SW 1271 (cell line): ENCODE measurements at regions not wholly inside any gene's neighbourhood (a gene's known extent, or its start where the extent isn't known, plus 50 kb on each side); places are given as distances from the start of the nearest gene placed in this dataset.

Experiments used
- DNase-seq, 2 experiments: peaks; one replicate each; lab custom pipeline; 2025; lab: John Stamatoyannopoulos, UW

DNA sequence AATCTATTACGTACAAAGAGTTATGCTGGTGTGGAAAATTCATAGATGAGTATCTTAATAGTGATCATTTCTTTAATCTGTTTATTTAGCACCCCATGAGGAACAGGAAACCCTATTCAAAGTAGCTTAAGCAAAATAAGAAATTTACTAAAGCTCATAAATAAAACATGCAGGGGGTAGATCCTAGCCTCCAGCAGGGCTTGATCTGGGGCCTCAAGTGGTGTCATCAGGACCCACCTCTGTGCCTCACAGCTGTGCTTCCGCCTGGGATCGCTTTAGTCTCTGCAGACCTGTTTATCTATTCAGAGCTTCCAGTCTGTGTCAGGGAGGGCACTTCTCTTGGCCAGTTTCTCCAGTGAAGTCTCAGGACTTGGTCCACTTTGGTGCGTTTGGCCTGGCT lies 171.0 kb upstream of the SLC24A5 start:
- no peak for DNase-seq

DNA sequence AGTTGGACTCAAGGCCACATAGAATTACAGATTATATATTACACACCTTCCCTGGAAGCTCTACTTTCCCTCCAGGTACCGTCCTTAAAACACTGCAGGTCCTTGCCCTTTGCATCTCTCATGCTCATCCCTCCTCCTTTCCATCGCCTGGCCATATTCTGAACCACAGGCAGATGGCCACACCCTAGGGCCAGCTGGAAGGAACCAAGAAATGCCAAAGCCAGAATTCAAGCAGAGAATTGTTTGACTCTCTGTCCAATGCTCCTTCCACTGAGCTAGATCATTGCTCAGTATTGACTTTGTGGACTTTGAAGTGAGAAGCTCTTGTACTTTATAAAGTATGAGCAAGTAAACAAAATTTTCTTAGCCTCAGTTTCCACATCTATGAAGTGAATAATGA lies 170.3 kb upstream of the SLC24A5 start:
- no peak for DNase-seq

DNA sequence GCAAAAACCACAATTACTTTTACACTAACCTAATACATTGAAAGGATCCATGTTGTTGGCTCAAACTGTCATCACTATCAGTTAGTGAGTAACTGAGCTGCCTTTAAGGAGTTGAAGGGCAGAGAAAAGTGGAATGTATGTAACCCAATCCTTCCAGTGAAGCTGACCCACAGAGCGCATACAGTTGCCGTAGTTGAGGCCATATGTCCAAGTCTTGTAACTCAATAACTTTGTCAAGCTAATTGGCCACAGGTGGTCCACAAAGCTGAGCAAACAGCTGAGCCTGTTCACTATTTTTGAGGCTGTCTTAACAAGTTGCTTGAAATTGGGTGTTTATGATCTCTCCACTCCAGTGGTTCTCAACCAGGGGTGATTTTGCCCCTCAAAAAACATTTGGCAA lies 169.0 kb upstream of the SLC24A5 start:
- no peak for DNase-seq

DNA sequence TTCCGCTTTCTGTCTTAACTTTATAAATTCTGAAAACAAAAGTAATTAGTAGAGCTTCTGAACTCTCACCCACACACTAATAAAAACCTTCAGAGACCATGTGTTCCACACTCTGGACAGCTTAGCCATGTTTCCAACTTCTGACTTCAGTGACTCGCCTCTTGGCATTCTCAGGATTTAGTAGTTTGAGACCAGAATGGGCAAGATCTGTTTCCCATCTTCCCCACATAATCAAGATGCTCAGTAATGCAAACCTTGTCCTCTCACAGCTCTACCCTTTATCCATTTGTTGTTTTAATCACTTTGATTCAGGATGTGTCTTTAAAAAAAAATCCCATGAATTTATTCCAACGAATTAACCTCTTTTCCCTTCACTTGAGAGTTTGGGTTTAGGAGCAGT lies 166.6 kb upstream of the SLC24A5 start:
- DNase-seq: no peak

DNA sequence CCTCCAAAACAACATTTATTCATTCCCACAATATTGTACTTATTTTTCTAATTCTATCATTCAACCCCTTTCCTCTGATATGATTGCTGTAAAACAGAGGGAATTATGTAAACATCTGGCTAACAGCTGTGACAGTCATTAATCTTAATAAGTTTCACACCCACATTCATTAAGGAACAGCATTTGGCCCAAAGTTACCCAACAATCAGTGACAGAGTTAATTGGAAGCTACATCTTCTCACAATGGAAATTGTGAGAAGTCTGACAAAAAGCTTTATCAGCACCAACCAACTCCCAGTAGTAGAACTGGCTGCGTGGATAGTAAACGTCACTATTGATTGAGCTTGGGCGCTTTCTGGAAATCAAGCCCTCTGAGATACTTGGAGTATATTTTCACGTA lies 165.8 kb upstream of the SLC24A5 start:
- no peak for DNase-seq

DNA sequence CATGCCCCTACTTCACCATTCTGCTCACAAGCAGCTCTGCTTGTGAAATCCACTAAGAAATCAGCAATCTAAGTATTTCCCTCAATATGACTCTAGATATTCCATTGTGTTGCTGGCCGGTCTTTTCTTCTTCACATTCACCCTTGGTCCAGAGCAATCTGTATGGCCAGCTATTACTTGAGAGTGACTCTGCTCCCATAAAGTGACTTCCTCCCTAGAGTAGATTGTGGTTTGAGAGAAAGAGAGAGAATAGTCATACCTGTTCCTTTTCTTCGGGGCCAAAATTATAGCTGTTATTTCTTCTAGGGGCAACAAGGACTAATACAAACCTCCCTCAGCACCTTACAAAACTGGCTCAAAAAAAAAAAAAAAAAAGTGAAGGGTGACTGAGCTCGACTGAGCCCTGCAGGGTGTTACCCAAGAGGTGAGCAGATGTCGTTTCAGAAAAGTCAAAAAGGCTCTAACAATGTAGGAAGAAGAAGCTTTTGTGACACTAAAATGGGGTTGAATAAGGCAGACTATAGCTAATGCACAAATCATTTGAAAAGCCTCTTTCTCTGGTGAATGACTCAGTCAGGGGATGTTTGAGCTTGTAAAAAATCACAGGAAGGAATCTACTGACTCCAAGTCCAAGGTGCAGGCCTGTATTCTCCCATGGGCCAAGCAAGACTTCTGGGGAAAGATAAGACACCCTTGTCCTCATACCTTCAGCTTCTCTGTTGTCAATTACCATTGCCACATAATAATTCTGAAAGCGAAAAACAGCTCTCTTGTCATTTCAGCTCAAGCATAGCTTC lies 161.0 kb upstream of the SLC24A5 start:
- DNase-seq: no peak

DNA sequence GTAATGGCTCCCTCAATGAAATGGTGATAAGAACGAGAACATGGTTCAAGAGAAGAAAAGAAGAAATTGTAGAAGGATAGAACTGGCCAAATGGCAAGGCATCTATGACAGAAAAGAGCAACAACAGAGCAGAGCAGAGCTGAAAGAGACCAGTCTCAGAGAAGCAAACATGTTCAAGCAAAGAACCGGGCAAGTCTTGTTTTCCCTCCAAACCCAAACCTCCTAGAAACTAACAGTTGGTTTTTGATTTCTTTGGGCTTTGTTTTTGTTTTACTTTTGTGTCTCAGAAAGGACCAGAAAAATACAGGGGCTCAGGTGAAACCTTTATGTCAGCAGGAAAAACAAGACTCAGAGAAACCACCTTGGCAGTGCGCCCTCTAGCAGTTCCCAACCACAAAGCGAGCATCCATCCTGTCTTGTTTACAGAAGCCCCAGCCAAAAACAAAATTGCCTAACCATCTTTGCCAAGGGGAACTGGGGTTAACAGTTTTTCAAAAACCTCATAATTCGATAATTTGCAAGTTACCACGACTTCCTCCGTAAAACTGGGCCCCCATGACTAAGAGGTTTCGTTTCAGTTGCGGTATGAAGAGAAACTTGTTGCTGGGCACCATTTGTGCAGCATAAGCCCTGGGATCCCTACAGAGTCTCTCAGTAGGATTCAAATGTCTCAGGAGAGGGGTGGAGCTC lies 159.2 kb upstream of the SLC24A5 start:
- DNase-seq: no peak

DNA sequence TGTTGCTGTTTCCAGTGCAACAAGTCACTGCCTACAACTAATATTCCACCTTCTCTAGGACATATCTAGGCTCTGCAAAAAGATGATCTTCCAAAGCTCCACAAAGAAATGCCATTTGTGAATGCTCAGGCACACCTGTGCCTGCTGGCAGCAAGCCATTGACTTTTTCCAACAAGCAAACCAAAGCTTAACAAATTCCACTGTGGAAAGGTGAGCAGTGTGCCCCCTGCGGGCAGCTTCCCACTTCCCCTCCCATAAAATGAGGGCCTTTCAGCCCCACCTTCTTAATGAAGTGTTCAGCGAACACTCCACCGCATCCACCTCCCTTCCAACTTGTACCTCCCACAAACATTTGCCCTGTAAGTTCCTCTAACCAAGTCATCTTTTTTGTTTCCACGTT lies 157.5 kb upstream of the SLC24A5 start:
- no peak for DNase-seq

DNA sequence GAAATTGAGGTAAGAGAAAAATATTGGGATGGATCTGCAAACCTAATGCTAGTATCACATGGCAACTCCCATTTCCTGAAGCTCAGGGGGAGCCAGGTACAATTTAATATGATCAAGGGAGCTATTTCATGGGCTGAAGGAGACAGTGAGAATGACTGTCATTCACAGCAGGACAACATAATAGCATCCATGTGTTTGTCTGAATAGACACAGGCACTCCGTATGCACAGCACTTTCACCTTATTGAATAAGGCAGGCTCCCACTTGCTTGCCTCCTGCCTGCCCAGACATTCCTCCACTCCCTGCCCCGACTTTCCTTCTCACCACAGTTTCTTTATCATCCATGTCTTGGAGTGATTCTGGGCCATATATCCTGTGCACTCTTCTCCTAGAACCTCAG lies 156.6 kb upstream of the SLC24A5 start:
- DNase-seq: no peak

DNA sequence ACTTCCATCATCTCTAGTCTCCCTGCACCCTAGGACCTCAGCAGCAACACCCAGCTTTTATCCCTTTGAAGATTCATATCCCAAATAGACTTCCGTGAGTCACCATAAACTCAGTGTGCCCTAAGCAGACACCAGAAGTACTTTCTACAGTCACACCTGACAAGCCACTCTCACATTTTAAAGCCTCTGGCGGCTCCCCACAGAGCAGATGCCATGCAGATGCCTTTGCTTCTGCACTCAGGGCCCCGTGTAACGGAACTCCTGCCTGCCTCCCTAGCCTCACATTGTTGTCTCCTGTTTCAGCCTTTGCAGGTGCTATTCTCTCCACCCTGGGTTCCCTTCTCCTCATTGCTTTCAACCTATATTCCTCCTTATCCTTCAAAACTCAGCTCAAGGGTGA lies 155.5 kb upstream of the SLC24A5 start:
- no peak for DNase-seq

DNA sequence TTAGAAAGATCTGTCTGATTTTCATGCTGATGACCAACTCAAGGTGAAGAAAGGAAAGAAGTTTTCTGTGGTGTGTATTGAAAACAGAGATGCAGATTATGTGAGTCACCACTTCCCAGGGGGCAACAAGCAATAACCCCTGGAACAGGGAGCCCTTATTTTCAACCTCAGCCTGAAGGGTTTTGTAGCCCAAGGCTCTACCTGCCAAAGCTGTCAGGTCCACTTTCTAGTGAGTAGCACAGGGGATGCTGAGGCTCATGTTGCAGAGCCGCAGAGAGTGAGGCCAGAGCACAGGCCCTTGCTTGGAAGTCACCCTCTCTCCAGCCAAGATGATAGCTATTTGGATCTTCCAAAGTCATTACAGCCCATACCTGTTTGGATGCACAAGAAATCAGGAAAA lies 152.2 kb upstream of the SLC24A5 start:
- no peak for DNase-seq

DNA sequence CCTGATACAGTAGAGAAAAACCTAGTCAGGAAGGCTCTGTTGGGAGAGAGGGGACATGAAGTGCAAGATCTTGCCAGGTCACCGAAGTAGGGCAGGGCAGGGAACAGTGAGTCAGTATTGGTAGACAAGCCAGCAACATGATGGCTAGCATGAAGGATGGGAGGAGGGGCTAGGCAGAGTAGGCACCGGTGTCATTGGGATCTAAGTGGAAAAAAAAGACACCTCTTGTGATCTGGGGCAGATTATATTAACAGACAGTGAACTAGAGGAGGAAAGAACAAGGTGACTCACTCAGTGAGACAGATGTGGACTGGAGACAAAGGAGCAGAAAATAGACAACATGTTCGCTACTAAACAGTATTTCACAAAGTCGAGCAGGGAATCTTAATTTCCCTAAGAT lies 149.2 kb upstream of the SLC24A5 start:
- DNase-seq: no peak

DNA sequence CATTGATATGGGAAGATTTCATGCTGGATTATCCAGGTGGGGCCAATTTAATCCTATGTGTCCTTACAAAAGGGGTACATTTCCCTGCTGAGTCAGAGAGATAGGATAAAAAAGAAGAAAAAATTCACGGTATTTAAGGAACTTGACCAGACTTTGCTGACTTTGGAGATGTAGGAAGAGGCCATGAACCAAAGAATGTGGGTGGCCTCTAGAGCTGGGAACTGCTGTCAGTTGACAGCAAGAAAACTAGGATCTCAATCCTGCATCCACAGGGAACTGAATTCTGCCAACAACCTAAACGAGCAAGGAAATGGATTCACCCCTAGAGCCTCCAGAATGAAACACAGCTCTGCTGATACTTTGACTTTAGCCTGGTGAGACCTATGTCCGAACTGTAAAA lies 148.1 kb upstream of the SLC24A5 start:
- DNase-seq: no peak

DNA sequence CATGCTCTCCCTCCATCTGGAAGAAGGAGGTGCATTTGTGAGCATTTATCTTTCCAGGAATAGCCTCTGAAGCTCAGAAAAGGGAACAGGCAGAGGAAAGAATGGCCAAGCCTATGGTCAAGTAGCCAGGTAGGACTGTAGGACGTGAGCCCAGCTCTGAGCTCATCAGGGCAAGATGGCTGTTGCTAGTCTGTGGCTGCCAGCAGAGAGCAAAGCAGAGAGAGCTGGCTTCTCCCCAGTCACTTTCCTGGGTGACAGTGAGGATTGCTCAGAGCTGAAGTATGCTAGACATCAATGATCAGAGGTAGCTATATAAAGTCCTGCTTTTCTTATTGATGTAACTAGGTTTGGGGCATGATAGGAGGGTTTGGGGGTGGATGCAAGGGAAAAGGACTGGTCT lies 146.1 kb upstream of the SLC24A5 start:
- no peak for DNase-seq

DNA sequence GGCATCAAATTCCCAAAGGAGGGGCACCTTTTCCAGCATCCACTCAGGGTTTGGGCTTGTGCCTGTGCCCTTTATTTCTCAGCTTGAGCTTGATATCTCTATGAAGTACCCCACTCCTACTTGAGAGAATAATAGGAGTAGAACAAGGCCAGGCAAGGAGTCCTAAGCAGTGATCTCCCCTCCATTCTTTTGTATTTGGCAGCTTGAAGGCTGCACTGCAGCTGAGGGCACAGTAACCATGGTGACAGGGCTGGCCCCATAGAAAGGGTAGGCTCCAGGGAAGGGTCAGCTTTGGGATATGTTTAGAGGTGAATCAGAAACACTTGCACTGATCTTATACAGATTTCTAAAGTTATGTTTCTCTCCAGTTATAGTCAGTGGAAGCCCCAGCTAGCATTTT lies 145.4 kb upstream of the SLC24A5 start:
- no peak for DNase-seq

DNA sequence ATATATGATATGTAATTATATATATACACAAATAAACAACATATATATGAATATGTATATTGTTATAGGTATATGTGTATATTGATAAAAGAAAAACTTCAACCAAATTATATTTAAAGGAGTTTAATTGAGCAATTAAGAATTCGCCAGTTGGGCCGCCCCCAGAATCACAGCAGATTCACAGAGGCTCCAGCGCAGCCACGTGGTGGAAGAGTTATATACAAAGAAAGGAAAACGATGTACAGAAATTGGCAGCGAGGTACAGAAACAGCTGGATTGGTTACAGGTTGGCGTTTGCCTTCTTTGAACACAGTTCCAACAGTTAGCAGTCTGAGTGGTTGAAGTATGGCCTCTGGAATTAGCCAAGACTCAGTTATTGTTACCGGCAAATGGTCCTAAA lies 137.3 kb upstream of the SLC24A5 start:
- DNase-seq: no peak

DNA sequence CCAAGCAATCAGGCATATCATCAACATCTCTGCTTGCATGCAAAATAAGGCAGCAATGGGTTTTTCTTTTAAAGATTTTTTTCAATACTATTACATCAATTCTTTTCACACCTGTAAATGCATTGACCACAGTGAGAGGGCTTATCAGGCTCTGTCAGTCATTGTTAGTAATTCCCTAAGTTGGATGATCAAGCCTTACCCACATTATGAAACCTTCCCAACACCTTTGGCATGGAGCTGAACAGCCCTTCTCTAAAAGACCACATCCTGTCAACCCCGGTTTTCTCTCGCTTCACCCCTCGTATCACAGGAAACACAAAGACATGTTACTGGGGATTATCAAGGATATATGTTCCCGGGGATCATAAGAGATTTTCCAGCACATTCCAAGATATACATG lies 135.2 kb upstream of the SLC24A5 start:
- DNase-seq: no peak

DNA sequence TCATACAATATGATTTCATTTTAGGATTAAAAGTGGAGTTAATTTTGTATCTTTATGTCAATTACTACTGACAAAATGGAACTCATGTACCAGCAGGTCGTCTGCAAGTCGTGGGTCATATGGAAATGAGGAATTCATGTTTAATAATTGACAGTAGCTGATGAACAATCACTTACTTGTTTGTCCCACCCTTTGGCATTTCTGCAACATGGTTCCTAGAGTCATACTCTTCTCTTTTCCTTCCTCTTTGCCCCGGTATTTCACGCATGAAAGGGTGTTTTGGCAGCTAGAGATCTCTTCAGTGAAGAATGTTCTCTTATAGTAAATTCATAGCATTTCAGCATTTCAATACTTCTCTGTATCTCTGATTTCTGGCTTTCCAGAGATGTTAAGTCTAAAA lies 133.3 kb upstream of the SLC24A5 start:
- no peak for DNase-seq

DNA sequence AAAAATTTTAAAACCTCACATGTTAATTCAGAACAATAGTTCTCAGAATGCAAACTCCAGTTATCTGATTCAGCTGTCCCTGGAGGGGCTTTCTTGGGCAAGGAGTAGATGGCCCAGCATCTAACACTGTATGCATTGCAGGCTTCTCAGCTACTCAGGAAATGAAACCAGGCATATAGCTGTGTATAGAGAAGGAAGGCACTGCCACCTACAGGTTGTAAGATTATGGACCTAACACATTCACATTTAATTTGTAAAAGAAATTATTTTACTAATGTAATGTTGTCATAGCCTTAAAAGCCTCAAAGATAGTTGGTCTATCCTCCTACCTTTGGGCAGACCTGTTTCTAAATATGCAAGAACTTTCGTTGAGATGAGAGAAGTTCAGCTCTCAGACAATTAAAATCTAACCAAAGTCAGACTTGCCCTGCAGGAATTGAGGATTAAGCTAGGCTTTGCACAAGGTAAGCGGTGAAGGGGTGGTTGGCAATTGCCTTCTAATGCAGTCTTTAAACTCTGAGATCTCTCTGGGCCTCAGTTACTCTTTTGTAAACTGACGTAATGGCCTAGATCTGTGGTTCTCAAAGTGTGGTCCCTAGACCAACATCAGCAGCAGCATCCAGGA lies 132.8 kb upstream of the SLC24A5 start:
- peak in 1 of 2 experiments; percentile 24 for DNase-seq

DNA sequence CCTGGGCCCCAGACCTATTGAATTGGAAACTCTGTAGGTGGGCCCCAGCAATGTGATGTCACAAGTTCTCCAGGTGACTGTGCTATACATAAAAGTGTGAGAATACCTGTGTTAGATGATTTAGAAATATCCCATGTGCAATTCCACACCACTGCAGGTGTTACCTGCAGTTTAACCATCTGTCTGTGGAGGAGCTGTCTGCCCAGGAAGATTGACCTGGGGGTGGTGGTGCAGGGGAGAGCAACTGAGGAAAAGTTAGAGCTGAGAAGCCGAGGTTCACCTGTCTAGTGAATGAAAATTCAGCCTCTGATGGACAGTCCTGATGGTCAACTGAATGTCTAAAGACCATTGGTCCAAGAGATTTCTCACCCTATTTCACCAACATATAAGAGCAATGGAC lies 132.2 kb upstream of the SLC24A5 start:
- no peak for DNase-seq

DNA sequence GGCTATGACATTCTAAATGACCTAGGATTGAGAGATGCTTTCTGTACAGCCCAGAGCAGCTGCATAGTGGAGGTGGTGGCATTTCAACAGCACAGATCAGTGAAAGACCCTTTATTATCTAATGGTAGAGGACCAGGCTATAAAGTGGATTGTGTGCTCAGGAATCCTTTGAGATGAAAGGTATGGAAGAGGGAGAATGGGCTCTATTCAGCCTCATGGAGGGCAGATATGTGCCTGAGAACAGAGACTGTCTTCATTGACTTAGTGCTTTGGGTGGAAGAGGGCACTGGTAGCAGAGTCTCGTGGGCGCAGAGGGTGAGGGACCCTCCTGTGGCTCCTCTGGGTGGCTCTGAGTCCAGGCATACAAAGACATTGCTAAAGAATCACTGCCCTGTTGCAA lies 130.0 kb upstream of the SLC24A5 start:
- DNase-seq: no peak

DNA sequence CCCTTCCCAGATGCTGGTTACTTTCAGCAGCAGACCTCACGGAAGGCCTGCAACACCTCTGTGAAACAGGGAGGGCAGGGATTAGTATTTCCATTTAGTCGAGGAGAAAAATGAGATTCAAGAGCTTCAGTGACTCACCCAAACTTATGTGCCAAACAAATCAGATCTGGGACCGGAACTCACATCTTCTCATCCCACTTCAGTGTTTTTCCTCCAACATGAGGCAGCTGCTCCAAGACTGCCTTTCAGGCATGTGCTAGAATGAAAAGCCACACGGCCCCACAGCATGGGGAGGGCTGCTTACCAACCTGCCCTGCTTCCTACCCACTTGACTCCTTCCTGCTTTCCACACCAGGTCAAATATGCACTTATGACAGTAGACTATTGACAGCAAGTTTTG lies 129.4 kb upstream of the SLC24A5 start:
- DNase-seq: no peak

DNA sequence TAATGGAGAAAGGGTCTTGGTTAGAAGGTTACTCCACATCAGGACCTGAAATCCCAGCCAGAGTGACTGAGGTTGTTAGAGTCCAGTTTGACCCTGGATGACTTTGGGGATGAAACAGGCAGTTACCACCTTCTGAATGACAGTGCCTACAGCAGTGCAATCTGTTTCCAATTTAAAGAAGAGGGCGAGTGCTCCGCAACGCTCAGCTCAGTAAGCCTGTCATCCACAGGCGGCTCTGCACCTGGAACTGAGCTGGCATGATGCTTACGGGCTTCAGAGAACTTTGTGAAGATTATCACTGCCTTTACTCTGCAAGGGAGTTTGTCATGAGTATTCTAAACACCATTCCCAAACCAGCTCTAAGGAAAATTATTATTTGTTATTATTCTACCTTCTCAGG lies 127.7 kb upstream of the SLC24A5 start:
- no peak for DNase-seq
